ENCODE measurements at regions not wholly inside any gene's neighbourhood (a gene's known extent, or its start where the extent isn't known, plus 50 kb on each side); places are given as distances from the start of the nearest gene placed in this dataset.

DNA sequence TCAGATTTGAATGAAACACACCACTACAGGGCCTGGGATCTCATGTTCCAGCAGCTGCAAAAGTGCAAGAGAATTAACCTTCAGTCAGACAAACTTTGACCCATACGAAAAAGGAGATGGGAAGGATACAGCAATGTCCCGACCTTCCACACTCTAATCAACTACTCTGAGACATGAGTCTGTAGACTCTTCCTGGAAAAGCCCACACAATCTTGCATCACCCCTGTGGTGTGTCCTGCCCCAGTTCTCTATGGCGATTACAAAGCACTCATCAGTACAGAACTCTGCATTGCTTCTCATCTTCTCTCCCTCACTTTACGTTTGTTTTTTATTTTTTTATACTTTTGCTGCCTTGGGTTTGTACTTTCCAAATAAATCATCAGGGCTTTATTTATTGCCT lies 241.0 kb upstream of the KIF2A start:
- 85% methylated on average over 4 of the region's 4 CpGs for whole genome bisulfite sequencing (ENCODE audit: insufficient coverage)
- Mint-ChIP-seq H3K4me3 (no peak overlapping the region), H3K36me3 (no peaks in the 10 kb centered on the region)

DNA sequence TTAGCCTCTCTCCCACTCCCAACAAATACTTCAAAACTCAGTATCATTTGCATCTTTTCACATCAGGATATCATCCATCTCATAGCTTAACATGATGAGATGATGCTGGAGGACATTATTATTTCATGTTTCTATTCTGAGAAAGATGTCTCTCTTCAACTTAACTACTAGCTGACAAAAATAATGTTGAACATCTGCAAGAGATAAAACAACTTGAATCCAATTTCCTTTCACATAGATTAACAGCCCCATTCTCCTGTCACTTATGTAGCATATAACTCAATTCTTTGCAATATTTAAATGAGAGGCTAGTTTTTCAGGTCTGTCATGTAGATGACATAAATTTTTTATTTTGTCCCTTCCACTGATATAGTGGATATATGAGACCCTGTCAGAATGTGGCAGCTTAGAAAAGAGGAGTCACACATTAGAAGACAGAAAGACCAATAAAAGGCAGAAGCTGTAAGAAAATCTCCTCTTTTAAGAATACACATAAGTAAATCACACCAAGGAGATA lies 239.2 kb upstream of the KIF2A start:
- no peak overlapping the region for H3K27ac ChIP-seq (ENCODE audit: low read length)
- no peaks in the 10 kb centered on the region for H3K4me1 ChIP-seq (ENCODE audit: control insufficient read depth, insufficient read depth, low read length)
- intact Hi-C loops (cut with micrococcal nuclease): no loop called here
- Mint-ChIP-seq H3K9me3 (peaks cover 0 to 2% of the 10 kb centered on the region in 2 donors), H3K27me3 (ENCODE audit: low read depth in 2 of 2) (no peaks in the 10 kb centered on the region), H3K4me3 (no peak overlapping the region), H3K36me3 (no peaks in the 10 kb centered on the region), H3K4me1 (no peaks in the 10 kb centered on the region), H3K27ac (no peak overlapping the region)
- no peaks in the 10 kb centered on the region for H3K27me3 ChIP-seq (ENCODE audit: control insufficient read depth, insufficient read depth, low read length)
- H3K4me3 ChIP-seq (ENCODE audit: low read length): no peak overlapping the region
- no peak for ATAC-seq
- H3K9me3 ChIP-seq (ENCODE audit: control insufficient read depth, insufficient read depth, low read length): no peaks in the 10 kb centered on the region
- no peaks in the 10 kb centered on the region for H3K36me3 ChIP-seq (ENCODE audit: control insufficient read depth, insufficient read depth, low read length)
- no peak for DNase-seq
- TF ChIP-seq, protein P1, sequence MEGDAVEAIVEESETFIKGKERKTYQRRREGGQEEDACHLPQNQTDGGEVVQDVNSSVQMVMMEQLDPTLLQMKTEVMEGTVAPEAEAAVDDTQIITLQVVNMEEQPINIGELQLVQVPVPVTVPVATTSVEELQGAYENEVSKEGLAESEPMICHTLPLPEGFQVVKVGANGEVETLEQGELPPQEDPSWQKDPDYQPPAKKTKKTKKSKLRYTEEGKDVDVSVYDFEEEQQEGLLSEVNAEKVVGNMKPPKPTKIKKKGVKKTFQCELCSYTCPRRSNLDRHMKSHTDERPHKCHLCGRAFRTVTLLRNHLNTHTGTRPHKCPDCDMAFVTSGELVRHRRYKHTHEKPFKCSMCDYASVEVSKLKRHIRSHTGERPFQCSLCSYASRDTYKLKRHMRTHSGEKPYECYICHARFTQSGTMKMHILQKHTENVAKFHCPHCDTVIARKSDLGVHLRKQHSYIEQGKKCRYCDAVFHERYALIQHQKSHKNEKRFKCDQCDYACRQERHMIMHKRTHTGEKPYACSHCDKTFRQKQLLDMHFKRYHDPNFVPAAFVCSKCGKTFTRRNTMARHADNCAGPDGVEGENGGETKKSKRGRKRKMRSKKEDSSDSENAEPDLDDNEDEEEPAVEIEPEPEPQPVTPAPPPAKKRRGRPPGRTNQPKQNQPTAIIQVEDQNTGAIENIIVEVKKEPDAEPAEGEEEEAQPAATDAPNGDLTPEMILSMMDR (IDR thresholded peaks at IDR 0.05): no peak

More for the DNA sequence above, 241.0 kb upstream of the KIF2A start:
- H3K4me3 ChIP-seq (ENCODE audit: low read length): no peak overlapping the region
- no peaks in the 10 kb centered on the region for H3K36me3 ChIP-seq (ENCODE audit: control insufficient read depth, insufficient read depth, low read length)
- intact Hi-C loops (cut with micrococcal nuclease): no loop called here
- H3K9me3 ChIP-seq (ENCODE audit: control insufficient read depth, insufficient read depth, low read length): no peaks in the 10 kb centered on the region
- no peaks in the 10 kb centered on the region for H3K4me1 ChIP-seq (ENCODE audit: control insufficient read depth, insufficient read depth, low read length)
- ATAC-seq: no peak
- TF ChIP-seq, protein P1 (IDR thresholded peaks at IDR 0.05): no peak
- DNase-seq: no peak
- Mint-ChIP-seq H3K4me1 (no peaks in the 10 kb centered on the region), H3K9me3 (peaks cover 0 to 2% of the 10 kb centered on the region in 2 donors), H3K27ac (no peak overlapping the region), H3K27me3 (ENCODE audit: low read depth in 2 of 2) (no peaks in the 10 kb centered on the region)
- H3K27ac ChIP-seq (ENCODE audit: low read length): no peak overlapping the region
- no peaks in the 10 kb centered on the region for H3K27me3 ChIP-seq (ENCODE audit: control insufficient read depth, insufficient read depth, low read length)

DNA sequence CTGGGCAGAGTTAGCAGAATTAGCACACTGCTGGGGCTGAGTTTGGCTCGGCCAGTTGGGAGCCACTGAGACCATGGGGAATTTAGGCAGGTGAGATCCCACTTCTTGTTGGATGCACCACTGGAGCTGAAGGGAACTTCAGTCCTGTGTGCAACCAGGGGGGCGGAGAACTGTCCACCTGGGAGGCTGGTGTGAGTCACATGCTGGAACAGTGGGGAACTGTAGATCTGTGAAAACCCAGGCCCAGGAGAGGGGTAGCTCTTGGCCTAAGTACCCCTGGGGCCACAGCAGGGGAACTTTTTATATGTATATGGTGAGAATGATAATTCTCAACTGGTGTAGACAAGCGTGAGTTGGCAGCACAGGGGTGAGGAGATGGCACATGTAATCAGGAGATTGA lies 237.5 kb upstream of the KIF2A start:
- ATAC-seq (no peak), DNase-seq (no peak)
- Histone ChIP-seq H3K36me3 (ENCODE audit: control insufficient read depth, insufficient read depth, low read length) (no peaks in the 10 kb centered on the region), H3K27ac (ENCODE audit: low read length) (no peak overlapping the region), H3K27me3 (ENCODE audit: control insufficient read depth, insufficient read depth, low read length) (no peaks in the 10 kb centered on the region), H3K4me3 (ENCODE audit: low read length) (no peak overlapping the region), H3K4me1 (ENCODE audit: control insufficient read depth, insufficient read depth, low read length) (no peaks in the 10 kb centered on the region), H3K9me3 (ENCODE audit: control insufficient read depth, insufficient read depth, low read length) (no peaks in the 10 kb centered on the region)
- Mint-ChIP-seq H3K9me3 (peaks cover 0 to 2% of the 10 kb centered on the region in 2 donors), H3K36me3 (no peaks in the 10 kb centered on the region), H3K4me1 (no peaks in the 10 kb centered on the region), H3K4me3 (no peak overlapping the region), H3K27ac (no peak overlapping the region), H3K27me3 (ENCODE audit: low read depth in 2 of 2) (no peaks in the 10 kb centered on the region)
- WGBS (ENCODE audit: insufficient coverage): 84% methylated on average over 3 of the region's 3 CpGs
- intact Hi-C loops (cut with micrococcal nuclease): no loop called here
- TF ChIP-seq, protein P1 (IDR thresholded peaks at IDR 0.05): no peak

DNA sequence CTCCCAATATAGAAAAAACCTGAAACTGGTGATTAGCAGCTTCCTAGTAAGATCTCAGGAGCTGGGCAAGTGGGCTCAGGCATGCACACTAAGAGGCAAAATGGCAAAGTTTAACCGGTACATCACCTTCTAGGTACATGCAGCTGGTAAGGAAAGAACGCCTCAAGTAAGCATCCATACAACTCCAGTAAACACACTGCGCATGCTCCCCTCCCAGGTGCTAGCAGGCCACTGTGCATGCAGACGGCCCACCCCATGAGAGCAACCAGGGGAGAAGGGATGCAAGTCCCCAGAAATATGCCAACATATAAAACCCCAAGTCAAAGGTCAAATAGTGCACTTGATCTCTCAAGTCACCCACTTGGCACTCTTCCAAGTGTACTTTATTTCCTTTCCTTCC lies 228.6 kb upstream of the KIF2A start:
- DNase-seq (no peak), ATAC-seq (no peak)
- H3K27ac ChIP-seq (ENCODE audit: low read length): no peak overlapping the region
- Mint-ChIP-seq H3K27ac (no peak overlapping the region), H3K36me3 (no peaks in the 10 kb centered on the region), H3K4me3 (no peak overlapping the region), H3K9me3 (no peaks in the 10 kb centered on the region), H3K27me3 (ENCODE audit: low read depth in 2 of 2) (peaks cover 0 to 4% of the 10 kb centered on the region in 2 donors), H3K4me1 (no peaks in the 10 kb centered on the region)
- 91% methylated on average over 4 of the region's 4 CpGs for WGBS (ENCODE audit: insufficient coverage)
- H3K4me3 ChIP-seq (ENCODE audit: low read length): no peak overlapping the region
- intact Hi-C loops (cut with micrococcal nuclease): no loop called here
- H3K4me1 ChIP-seq (ENCODE audit: control insufficient read depth, insufficient read depth, low read length): no peaks in the 10 kb centered on the region
- H3K36me3 ChIP-seq (ENCODE audit: control insufficient read depth, insufficient read depth, low read length): no peaks in the 10 kb centered on the region
- TF ChIP-seq, protein P1 (IDR thresholded peaks at IDR 0.05): no peak
- no peaks in the 10 kb centered on the region for H3K27me3 ChIP-seq (ENCODE audit: control insufficient read depth, insufficient read depth, low read length)
- H3K9me3 ChIP-seq (ENCODE audit: control insufficient read depth, insufficient read depth, low read length): no peaks in the 10 kb centered on the region

Data from natural killer cell (primary cell).